ENCODE measurements at regions not wholly inside any gene's neighbourhood (a gene's known extent, or its start where the extent isn't known, plus 50 kb on each side); places are given as distances from the start of the nearest gene placed in this dataset.

- no peak for TF ChIP-seq TAF1 (IDR thresholded peaks at IDR 0.05; ENCODE audit: low read depth, low read length)
- no peak for TF ChIP-seq POLR2AphosphoS5 (IDR thresholded peaks at IDR 0.05; ENCODE audit: low read depth, low read length)
- no peak for TF ChIP-seq PAX5 (IDR thresholded peaks at IDR 0.05; ENCODE audit: insufficient read depth, low read length, severe bottlenecking)
- TF ChIP-seq SPI1 (IDR thresholded peaks at IDR 0.05; ENCODE audit: low read depth, low read length), result no peak
- TF ChIP-seq POU2F2 (IDR thresholded peaks at IDR 0.05; ENCODE audit: low read depth, low read length), result no peak
- no peak for TF ChIP-seq POLR2A (IDR thresholded peaks at IDR 0.05; ENCODE audit: low read depth, low read length)
- FAIRE-seq (no peak), DNase-seq (ENCODE audit: insufficient read length, low spot score) (no peak)
Observed at GRCh38 chr9:88783711-88784083, 207.6 kb upstream of the S1PR3 start.

DNA sequence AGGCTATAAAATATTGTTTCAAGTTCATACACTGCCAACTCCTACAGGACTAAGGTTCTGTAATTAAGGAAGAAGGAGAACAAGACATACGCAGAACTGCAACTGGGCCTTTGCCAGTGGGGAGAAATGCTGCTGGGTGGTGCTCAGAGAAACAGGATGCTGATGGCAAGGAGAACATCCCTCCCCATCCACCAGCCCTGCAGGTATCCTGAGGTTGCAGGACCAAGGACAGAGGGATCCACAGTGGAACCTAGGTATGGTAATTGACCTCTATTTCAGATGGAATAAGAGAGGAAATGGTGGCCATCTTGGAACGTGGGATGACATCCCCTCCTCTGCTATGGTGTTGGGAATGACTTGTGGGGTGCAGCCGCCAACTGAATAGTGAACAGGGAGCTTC lies 206.3 kb upstream of the S1PR3 start:
- TF ChIP-seq POU2F2 (IDR thresholded peaks at IDR 0.05; ENCODE audit: low read depth, low read length), result no peak
- no peak for TF ChIP-seq POLR2A (IDR thresholded peaks at IDR 0.05; ENCODE audit: low read depth, low read length)
- no peak for TF ChIP-seq PAX5 (IDR thresholded peaks at IDR 0.05; ENCODE audit: insufficient read depth, low read length, severe bottlenecking)
- no peak for TF ChIP-seq POLR2AphosphoS5 (IDR thresholded peaks at IDR 0.05; ENCODE audit: low read depth, low read length)
- TF ChIP-seq SPI1 (IDR thresholded peaks at IDR 0.05; ENCODE audit: low read depth, low read length), result no peak
- TF ChIP-seq TAF1 (IDR thresholded peaks at IDR 0.05; ENCODE audit: low read depth, low read length), result no peak
- FAIRE-seq (no peak), DNase-seq (ENCODE audit: insufficient read length, low spot score) (no peak)

- FAIRE-seq (no peak), DNase-seq (ENCODE audit: insufficient read length, low spot score) (no peak)
- no peak for TF ChIP-seq POLR2A (IDR thresholded peaks at IDR 0.05; ENCODE audit: low read depth, low read length)
- no peak for TF ChIP-seq POLR2AphosphoS5 (IDR thresholded peaks at IDR 0.05; ENCODE audit: low read depth, low read length)
- TF ChIP-seq TAF1 (IDR thresholded peaks at IDR 0.05; ENCODE audit: low read depth, low read length), result no peak
Observed at GRCh38 chr9:88786291-88787079, 204.8 kb upstream of the S1PR3 start.

DNA sequence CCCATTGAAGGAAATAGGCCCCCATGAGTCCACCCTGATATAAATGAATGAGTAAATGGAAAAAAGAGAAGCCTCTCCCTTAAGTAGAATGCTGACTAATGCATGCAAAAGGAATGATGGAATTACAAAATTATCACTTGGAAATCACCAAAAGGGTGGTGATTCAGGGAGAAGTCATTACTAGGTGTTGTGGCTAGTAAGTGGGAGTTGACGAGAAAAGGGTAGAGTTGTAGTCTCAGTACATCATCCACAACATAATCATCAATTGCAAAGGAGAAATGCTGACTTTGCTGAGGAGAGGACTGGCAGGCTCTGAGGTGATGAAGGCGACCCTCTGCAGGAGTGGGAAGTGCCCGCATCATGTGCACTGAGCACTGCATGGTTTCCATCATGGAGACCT lies 201.5 kb upstream of the S1PR3 start:
- DNase-seq (ENCODE audit: insufficient read length, low spot score) (no peak), FAIRE-seq (no peak)
- TF ChIP-seq POU2F2 (IDR thresholded peaks at IDR 0.05; ENCODE audit: low read depth, low read length), result no peak
- no peak for TF ChIP-seq TAF1 (IDR thresholded peaks at IDR 0.05; ENCODE audit: low read depth, low read length)
- TF ChIP-seq POLR2AphosphoS5 (IDR thresholded peaks at IDR 0.05; ENCODE audit: low read depth, low read length), result no peak
- TF ChIP-seq POLR2A (IDR thresholded peaks at IDR 0.05; ENCODE audit: low read depth, low read length), result no peak
- TF ChIP-seq SPI1 (IDR thresholded peaks at IDR 0.05; ENCODE audit: low read depth, low read length), result no peak

GRCh38 chr9:88791105-88791805 lies 200.0 kb upstream of the S1PR3 start:
- DNase-seq (ENCODE audit: insufficient read length, low spot score), result no peak
- TF ChIP-seq SPI1 (IDR thresholded peaks at IDR 0.05; ENCODE audit: low read depth, low read length) (no peak), POLR2A (IDR thresholded peaks at IDR 0.05; ENCODE audit: low read depth, low read length) (no peak), TAF1 (IDR thresholded peaks at IDR 0.05; ENCODE audit: low read depth, low read length) (no peak), POLR2AphosphoS5 (IDR thresholded peaks at IDR 0.05; ENCODE audit: low read depth, low read length) (no peak), PAX5 (IDR thresholded peaks at IDR 0.05; ENCODE audit: insufficient read depth, low read length, severe bottlenecking) (no peak), POU2F2 (IDR thresholded peaks at IDR 0.05; ENCODE audit: low read depth, low read length) (no peak)
- no peak for FAIRE-seq

DNA sequence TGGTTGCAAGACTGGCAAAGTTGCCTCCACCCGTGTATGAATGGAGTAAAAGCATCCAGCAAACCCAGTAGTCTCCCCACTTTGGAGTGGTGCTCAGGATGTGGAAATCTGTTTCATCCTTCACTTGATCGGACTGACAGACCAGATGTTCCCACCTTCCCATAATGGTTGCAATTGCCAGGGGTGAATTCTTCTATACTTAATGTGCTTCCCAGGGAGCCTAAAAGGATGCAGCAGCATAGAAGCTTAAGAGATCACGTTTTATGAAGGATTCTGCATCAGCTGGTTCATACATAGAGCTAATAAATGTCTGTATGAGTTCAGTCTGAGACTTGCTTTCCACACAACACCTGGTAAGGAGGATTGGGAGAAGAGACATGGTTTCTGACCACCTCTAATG lies 198.8 kb upstream of the S1PR3 start:
- no peak for FAIRE-seq
- TF ChIP-seq POLR2A (IDR thresholded peaks at IDR 0.05; ENCODE audit: low read depth, low read length) (no peak), SPI1 (IDR thresholded peaks at IDR 0.05; ENCODE audit: low read depth, low read length) (no peak), PAX5 (IDR thresholded peaks at IDR 0.05; ENCODE audit: insufficient read depth, low read length, severe bottlenecking) (no peak), POLR2AphosphoS5 (IDR thresholded peaks at IDR 0.05; ENCODE audit: low read depth, low read length) (no peak), TAF1 (IDR thresholded peaks at IDR 0.05; ENCODE audit: low read depth, low read length) (no peak), POU2F2 (IDR thresholded peaks at IDR 0.05; ENCODE audit: low read depth, low read length) (no peak)
- DNase-seq (ENCODE audit: insufficient read length, low spot score), result no peak

DNA sequence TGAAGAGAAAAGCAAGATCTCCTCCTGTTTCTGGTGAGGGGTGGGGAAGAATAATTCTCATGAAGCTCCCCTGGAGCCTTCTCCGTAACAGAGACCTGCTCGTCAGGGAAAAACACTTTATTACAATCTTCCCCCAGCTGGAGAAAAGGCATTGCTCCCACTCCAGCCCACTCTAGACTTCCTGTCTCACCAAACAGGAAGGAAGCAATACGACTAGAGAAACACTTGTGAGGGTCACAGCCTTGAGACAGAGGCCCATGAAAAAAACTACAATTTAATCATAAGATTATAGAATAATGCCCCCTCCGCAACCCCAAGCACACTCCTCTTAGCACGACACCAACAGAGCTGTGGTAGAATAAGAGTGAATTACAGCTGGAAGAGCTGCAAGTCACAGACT lies 197.2 kb upstream of the S1PR3 start:
- TF ChIP-seq SPI1 (IDR thresholded peaks at IDR 0.05; ENCODE audit: low read depth, low read length), result no peak
- no peak for TF ChIP-seq POLR2AphosphoS5 (IDR thresholded peaks at IDR 0.05; ENCODE audit: low read depth, low read length)
- no peak for TF ChIP-seq POU2F2 (IDR thresholded peaks at IDR 0.05; ENCODE audit: low read depth, low read length)
- FAIRE-seq, result no peak
- DNase-seq (ENCODE audit: insufficient read length, low spot score), result no peak

GRCh38 chr9:88796947-88797346 lies 194.3 kb upstream of the S1PR3 start:
- no peak for DNase-seq (ENCODE audit: insufficient read length, low spot score)
- no peak for FAIRE-seq
- TF ChIP-seq TAF1 (IDR thresholded peaks at IDR 0.05; ENCODE audit: low read depth, low read length) (no peak), SPI1 (IDR thresholded peaks at IDR 0.05; ENCODE audit: low read depth, low read length) (no peak), POLR2AphosphoS5 (IDR thresholded peaks at IDR 0.05; ENCODE audit: low read depth, low read length) (no peak), PAX5 (IDR thresholded peaks at IDR 0.05; ENCODE audit: insufficient read depth, low read length, severe bottlenecking) (no peak), POLR2A (IDR thresholded peaks at IDR 0.05; ENCODE audit: low read depth, low read length) (no peak), POU2F2 (IDR thresholded peaks at IDR 0.05; ENCODE audit: low read depth, low read length) (no peak)

DNA sequence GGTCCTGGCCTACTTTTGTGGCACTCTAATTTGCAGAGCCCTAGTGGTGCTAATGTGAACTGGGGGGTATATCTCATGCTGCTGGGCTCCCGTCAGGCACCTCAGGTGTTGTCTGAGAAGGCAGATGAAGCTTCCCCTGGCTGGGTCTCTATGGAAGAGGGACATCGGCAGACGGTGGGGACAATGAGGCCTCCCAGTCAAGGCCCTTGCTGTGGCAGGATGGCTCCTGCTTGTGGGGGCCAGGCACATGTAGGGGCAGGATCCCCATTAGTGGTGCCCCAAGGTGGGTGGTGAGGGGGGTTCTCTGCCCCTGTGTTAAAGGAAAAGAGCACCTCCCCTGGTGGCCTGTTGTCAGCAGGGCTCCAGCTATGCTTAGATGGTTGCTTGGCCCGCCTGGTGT lies 192.8 kb upstream of the S1PR3 start:
- DNase-seq (ENCODE audit: insufficient read length, low spot score) (no peak), FAIRE-seq (no peak)
- TF ChIP-seq PAX5 (IDR thresholded peaks at IDR 0.05; ENCODE audit: insufficient read depth, low read length, severe bottlenecking), result no peak
- no peak for TF ChIP-seq POLR2AphosphoS5 (IDR thresholded peaks at IDR 0.05; ENCODE audit: low read depth, low read length)
- TF ChIP-seq POLR2A (IDR thresholded peaks at IDR 0.05; ENCODE audit: low read depth, low read length), result no peak
- TF ChIP-seq TAF1 (IDR thresholded peaks at IDR 0.05; ENCODE audit: low read depth, low read length), result no peak
- no peak for TF ChIP-seq SPI1 (IDR thresholded peaks at IDR 0.05; ENCODE audit: low read depth, low read length)
- no peak for TF ChIP-seq POU2F2 (IDR thresholded peaks at IDR 0.05; ENCODE audit: low read depth, low read length)

All from GM12891 (cell line).